NCI-H446 (cell line): ENCODE measurements at regions not wholly inside any gene's neighbourhood (a gene's known extent, or its start where the extent isn't known, plus 50 kb on each side); places are given as distances from the start of the nearest gene placed in this dataset.
"Not testable (repeated sequence)": the region's sequence is repeated elsewhere in the genome, so short reads cannot be mapped to it uniquely, and the experiment has no call there.

Experiments
- DNase-seq, 2 experiments: peaks; one replicate each; lab custom pipeline; 2025; lab: John Stamatoyannopoulos, UW

- DNase-seq: peak; percentile 72 to 82
These were observed 90.6 kb upstream of the MAP3K7 start for GRCh38 chr6:90677440-90677839.

- DNase-seq: peak in 1 of 2 experiments; percentile 44
These were observed 89.8 kb upstream of the MAP3K7 start for GRCh38 chr6:90676516-90677300.

- DNase-seq: not testable (repeated sequence)
These were observed 88.2 kb upstream of the MAP3K7 start for GRCh38 chr6:90675107-90675506.

- not testable (repeated sequence) for DNase-seq
These were observed 87.2 kb upstream of the MAP3K7 start for GRCh38 chr6:90674077-90674476.

GRCh38 chr6:90669846-90670245 lies 83.0 kb upstream of the MAP3K7 start:
- DNase-seq: no peak

- no peak for DNase-seq
These were observed 82.5 kb upstream of the MAP3K7 start for GRCh38 chr6:90669420-90669819.

GRCh38 chr6:90668141-90668540 lies 81.3 kb upstream of the MAP3K7 start:
- DNase-seq: no peak

- no peak for DNase-seq
These were observed 77.0 kb upstream of the MAP3K7 start for GRCh38 chr6:90663873-90664272.

- DNase-seq: no peak
These were observed 76.2 kb upstream of the MAP3K7 start for GRCh38 chr6:90663106-90663505.

- no peak for DNase-seq
These were observed 74.1 kb upstream of the MAP3K7 start for GRCh38 chr6:90660931-90661330.

GRCh38 chr6:90658497-90658896 lies 71.6 kb upstream of the MAP3K7 start:
- DNase-seq: no peak

- DNase-seq: no peak
These were observed 69.5 kb upstream of the MAP3K7 start for GRCh38 chr6:90656325-90656724.

- no peak for DNase-seq
These were observed 67.9 kb upstream of the MAP3K7 start for GRCh38 chr6:90654806-90655205.

- DNase-seq: no peak
These were observed 67.3 kb upstream of the MAP3K7 start for GRCh38 chr6:90654166-90654565.

- no peak for DNase-seq
These were observed 66.9 kb upstream of the MAP3K7 start for GRCh38 chr6:90653750-90654149.

- no peak for DNase-seq
These were observed 63.4 kb upstream of the MAP3K7 start for GRCh38 chr6:90650041-90650940.

- no peak for DNase-seq
These were observed 62.0 kb upstream of the MAP3K7 start for GRCh38 chr6:90648873-90649272.

GRCh38 chr6:90646940-90647339 lies 60.1 kb upstream of the MAP3K7 start:
- DNase-seq: no peak

GRCh38 chr6:90645634-90646033 lies 58.8 kb upstream of the MAP3K7 start:
- DNase-seq: no peak

GRCh38 chr6:90644492-90644891 lies 57.6 kb upstream of the MAP3K7 start:
- no peak for DNase-seq

GRCh38 chr6:90643381-90643780 lies 56.5 kb upstream of the MAP3K7 start:
- DNase-seq: no peak

GRCh38 chr6:90637320-90637719 lies 50.4 kb upstream of the MAP3K7 start:
- DNase-seq: no peak
